Peyer's patch (tissue), 4 donors: ENCODE measurements at regions not wholly inside any gene's neighbourhood (a gene's known extent, or its start where the extent isn't known, plus 50 kb on each side); places are given as distances from the start of the nearest gene placed in this dataset.
A peak's percentile ranks its signal among the peaks of the same experiment; 100 is the strongest.

Experiments used
- DNase-seq, 3 donors: peaks; one replicate each; pipeline ENCODE4 v3.0.0-alpha.2; 2017 to 2019
- H3K27ac ChIP-seq, 4 donors: fragments of 200-600 bp; sonication (generic); one replicate each; pipeline ENCODE4 v1.5.1; 2016 to 2019
- H3K27me3 ChIP-seq, 2 donors: fragments of 200-600 bp; sonication (generic); one replicate each; pipeline ENCODE4 v1.5.1; 2019
- H3K36me3 ChIP-seq, 3 donors: fragments of 200-600 bp; sonication (generic); one replicate each; pipeline ENCODE4 v1.5.1; 2016 to 2019
- H3K4me1 ChIP-seq, 4 donors: fragments of 200-600 bp; sonication (generic); one replicate each; pipeline ENCODE4 v1.5.1; 2016 to 2019
- H3K4me3 ChIP-seq, 4 donors: fragments of 200-600 bp; sonication (generic); 1 replicate in 3 of 4; 2 replicates in 1 of 4; pipeline ENCODE4 v1.5.1; 2016 to 2019; ENCODE audit warnings: mild to moderate bottlenecking in 1 of 4
- H3K9me3 ChIP-seq, 4 donors: fragments of 200-600 bp; sonication (generic); one replicate each; pipeline ENCODE4 v1.5.1; 2016 to 2019; ENCODE audit warnings: mild to moderate bottlenecking in 1 of 4
- POLR2A ChIP-seq, 2 donors: fragments of 450-650 bp; IDR thresholded peaks; one replicate each; pipeline ENCODE4 v1.5.1; 2017; ENCODE audit warnings: antibody characterized with exemption in 2 of 2, mild to moderate bottlenecking in 2 of 2, moderate library complexity in 2 of 2
- TF ChIP-seq, protein P1 (sequence below), 6 experiments: fragments of 450-650 bp in 4 of 6; fragments of 200-600 bp in 2 of 6; sonication (generic) in 1 of 6; IDR thresholded peaks; one replicate each; pipeline ENCODE4 v1.5.1; 2017 to 2019; ENCODE audit warnings: antibody characterized with exemption in 6 of 6, mild to moderate bottlenecking in 3 of 6, moderate library complexity in 1 of 6

DNA sequence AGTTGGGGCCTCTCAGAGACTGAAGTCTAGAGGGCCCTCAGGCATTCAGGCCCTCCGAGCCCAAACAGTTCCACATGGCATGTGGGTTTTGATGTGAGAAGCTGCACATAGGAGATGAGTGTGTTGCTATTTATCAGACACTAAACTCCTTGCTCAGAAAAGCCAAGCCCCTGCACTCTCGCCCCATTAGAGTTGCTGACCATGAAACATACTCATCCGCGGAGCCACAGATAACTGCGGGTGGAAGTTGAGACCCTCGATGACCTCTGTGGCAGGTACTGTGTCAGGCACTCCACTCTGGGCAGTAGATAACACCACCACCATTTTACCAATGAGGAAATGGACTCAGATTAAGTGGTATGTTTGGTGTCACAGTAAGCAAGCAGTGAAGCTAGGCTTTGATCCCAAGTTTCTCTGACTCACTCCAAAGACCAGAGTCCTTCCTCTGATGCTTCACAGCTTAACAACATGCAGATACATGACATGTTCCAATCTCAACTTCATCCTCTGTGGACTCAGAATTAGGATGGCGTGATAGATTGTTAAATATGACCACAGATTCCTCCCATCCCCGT, 202.1 kb downstream of the ADAMTS15 start:
- H3K27me3 ChIP-seq: no peaks in the 10 kb centered on the region
- no peak for TF ChIP-seq POLR2A (IDR thresholded peaks at IDR 0.05)
- TF ChIP-seq, protein P1, sequence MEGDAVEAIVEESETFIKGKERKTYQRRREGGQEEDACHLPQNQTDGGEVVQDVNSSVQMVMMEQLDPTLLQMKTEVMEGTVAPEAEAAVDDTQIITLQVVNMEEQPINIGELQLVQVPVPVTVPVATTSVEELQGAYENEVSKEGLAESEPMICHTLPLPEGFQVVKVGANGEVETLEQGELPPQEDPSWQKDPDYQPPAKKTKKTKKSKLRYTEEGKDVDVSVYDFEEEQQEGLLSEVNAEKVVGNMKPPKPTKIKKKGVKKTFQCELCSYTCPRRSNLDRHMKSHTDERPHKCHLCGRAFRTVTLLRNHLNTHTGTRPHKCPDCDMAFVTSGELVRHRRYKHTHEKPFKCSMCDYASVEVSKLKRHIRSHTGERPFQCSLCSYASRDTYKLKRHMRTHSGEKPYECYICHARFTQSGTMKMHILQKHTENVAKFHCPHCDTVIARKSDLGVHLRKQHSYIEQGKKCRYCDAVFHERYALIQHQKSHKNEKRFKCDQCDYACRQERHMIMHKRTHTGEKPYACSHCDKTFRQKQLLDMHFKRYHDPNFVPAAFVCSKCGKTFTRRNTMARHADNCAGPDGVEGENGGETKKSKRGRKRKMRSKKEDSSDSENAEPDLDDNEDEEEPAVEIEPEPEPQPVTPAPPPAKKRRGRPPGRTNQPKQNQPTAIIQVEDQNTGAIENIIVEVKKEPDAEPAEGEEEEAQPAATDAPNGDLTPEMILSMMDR (IDR thresholded peaks at IDR 0.05): no peak
- peak overlapping the region in 2 of 4 donors; percentile 27 to 35 for H3K27ac ChIP-seq
- H3K9me3 ChIP-seq: no peaks in the 10 kb centered on the region
- no peak overlapping the region for H3K4me3 ChIP-seq
- peaks cover 0 to 22% (median 0%) of the 10 kb centered on the region in 4 donors for H3K4me1 ChIP-seq
- H3K36me3 ChIP-seq: no peaks in the 10 kb centered on the region
- no peak for DNase-seq

DNA sequence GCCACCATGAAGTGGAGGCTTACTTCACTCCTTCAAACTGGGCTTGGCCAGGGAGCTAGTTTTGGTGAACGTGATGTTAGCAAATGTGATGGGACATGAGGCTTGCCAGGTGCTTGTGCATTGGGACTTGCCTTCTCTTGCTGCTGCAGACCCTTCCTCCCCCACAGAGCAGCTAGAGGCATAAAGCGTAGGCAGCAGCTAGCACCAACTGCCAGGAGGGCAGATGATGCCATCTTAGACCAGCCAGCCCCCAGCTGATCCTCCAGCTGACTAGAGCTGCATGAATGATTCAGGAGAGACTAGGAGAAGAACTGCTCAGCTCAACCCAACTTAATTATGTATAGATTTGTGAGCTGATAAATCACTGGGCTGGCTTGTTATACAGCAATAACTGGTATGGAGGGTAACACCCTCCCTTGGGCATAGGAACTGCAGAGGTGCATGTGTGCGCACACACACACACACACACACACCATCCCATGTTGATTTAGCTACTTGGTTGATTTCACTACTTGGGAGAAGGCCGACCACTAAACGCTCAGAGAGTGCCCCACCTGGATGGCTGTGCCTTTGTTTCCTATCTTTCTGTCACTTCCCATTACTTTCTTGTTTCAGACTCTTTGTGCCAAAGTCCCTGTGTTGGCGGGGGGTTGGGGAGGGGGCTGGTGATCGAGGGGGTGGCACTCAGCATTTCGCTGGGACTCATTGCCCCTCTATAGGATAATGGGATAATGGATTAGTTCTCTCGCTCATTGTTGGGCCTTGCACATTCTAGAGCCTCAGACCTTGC, 202.8 kb downstream of the ADAMTS15 start:
- no peaks in the 10 kb centered on the region for H3K9me3 ChIP-seq
- H3K27me3 ChIP-seq: no peaks in the 10 kb centered on the region
- H3K36me3 ChIP-seq: no peaks in the 10 kb centered on the region
- DNase-seq: no peak
- peaks cover 0 to 22% (median 0%) of the 10 kb centered on the region in 4 donors for H3K4me1 ChIP-seq
- H3K27ac ChIP-seq: no peak overlapping the region
- no peak overlapping the region for H3K4me3 ChIP-seq
- TF ChIP-seq, protein P1 (IDR thresholded peaks at IDR 0.05): no peak
- TF ChIP-seq POLR2A (IDR thresholded peaks at IDR 0.05): no peak

DNA sequence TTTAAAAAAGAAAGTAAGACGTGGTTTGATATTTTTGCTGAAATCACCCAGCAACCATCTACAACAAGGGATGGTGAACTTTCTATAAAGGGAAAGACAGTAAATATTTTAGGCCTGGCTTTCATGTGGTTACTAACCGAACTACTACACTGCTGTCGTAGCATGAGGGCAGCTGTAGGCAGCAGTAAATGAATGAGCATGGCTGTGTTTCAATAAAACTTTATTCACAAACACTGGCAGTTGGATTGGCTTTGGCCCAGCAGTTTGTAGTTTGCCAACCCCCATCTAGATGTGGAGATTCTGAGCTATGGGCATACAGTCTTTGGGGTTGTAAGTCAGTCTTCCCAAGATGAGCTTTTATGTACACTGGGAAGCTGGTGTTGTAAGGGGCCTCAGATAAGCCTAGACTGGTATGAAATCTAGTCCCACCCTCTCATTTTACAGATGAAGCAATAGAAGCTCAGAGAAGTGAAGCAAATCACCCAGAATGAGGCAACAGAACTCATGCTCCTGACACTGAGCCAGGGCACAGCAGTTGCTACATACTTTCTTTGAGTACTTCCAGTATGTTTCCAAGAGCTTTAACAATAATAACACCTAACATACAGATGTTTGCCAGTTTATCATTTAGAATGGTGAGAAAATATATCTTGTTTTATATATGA, 204.4 kb downstream of the ADAMTS15 start:
- TF ChIP-seq, protein P1 (IDR thresholded peaks at IDR 0.05): no peak
- TF ChIP-seq POLR2A (IDR thresholded peaks at IDR 0.05): no peak
- Histone ChIP-seq H3K27ac (peak overlapping the region in 2 of 4 donors; percentile 36 to 66), H3K36me3 (no peaks in the 10 kb centered on the region), H3K9me3 (no peaks in the 10 kb centered on the region), H3K27me3 (no peaks in the 10 kb centered on the region), H3K4me1 (peaks cover 0 to 22% (median 0%) of the 10 kb centered on the region in 4 donors), H3K4me3 (no peak overlapping the region)
- peak in 1 of 3 donors; percentile 76 for DNase-seq

DNA sequence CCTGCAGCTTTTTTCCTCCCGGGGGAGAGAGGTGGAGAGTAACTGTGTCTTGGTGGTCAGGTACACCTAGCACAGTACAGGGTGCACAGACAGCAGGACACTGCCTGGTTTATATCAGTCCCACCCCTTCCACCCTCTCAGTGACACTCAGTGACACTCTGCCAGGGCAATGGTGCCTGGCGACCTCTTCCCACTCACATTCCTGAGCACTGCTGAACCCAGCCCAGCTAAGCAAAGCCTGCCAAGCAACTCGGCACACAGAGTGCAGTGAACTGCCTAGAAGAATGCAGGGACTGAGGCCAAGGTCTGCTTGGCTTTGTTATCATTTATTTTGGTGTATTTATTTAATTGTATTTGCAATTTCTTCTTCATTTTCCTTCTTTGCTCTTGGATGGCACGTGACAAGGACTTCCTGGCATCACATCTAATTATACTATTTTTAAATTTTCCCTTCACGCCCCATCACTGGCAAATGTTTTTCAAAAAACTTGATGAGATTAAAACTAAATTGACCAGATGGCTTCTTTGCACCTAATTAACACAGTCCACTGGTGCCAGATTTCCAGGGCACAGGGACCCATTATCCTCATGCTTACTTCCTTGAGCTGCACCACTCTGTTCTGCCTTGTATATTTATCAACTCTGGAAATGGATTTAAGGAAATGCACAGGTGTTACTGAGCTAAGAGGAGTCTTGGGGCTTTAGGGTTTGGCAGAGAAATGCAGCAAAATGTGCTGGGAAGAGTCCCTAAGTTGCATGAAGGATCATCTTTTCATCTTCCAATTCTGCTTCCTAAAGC, 205.6 kb downstream of the ADAMTS15 start:
- H3K4me1 ChIP-seq: peaks cover 0 to 22% (median 0%) of the 10 kb centered on the region in 4 donors
- no peaks in the 10 kb centered on the region for H3K9me3 ChIP-seq
- no peak overlapping the region for H3K4me3 ChIP-seq
- no peaks in the 10 kb centered on the region for H3K27me3 ChIP-seq
- no peaks in the 10 kb centered on the region for H3K36me3 ChIP-seq
- H3K27ac ChIP-seq: peak overlapping the region in 2 of 4 donors; percentile 36 to 66
- TF ChIP-seq, protein P1 (IDR thresholded peaks at IDR 0.05): no peak
- TF ChIP-seq POLR2A (IDR thresholded peaks at IDR 0.05): no peak
- DNase-seq: peak in 1 of 3 donors; percentile 55

DNA sequence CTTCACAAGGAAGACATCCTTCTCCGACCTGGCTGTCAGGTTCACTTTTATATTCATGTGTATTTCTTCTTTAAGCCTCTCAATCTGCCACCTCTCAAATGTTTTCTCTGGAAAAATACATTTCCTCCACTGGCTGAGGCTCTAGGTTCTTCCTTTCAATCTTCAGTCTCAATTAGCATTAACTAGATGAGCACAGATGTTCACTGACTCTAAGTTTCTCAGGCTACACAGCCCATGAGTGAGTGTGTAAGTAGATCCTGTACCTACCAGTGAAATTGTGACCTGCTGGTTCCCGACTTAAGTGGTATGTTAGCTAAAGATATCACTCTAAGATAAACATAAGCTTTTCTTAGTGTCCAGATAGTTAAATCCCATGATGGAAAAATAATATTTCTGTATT, 206.9 kb downstream of the ADAMTS15 start:
- H3K4me3 ChIP-seq: no peak overlapping the region
- no peak for TF ChIP-seq POLR2A (IDR thresholded peaks at IDR 0.05)
- TF ChIP-seq, protein P1 (IDR thresholded peaks at IDR 0.05): no peak
- no peaks in the 10 kb centered on the region for H3K9me3 ChIP-seq
- H3K27ac ChIP-seq: no peak overlapping the region
- H3K36me3 ChIP-seq: no peaks in the 10 kb centered on the region
- peaks cover 0 to 12% (median 0%) of the 10 kb centered on the region in 4 donors for H3K4me1 ChIP-seq
- no peaks in the 10 kb centered on the region for H3K27me3 ChIP-seq
- DNase-seq: no peak
